Hindlimb muscle (tissue), 1 donor: ENCODE measurements at regions not wholly inside any gene's neighbourhood (a gene's known extent, or its start where the extent isn't known, plus 50 kb on each side); places are given as distances from the start of the nearest gene placed in this dataset.
"Not testable (repeated sequence)": the region's sequence is repeated elsewhere in the genome, so short reads cannot be mapped to it uniquely, and the experiment has no call there.

ENCODE experiments used
- DNase-seq: peaks from one replicate; pipeline ENCODE4 v3.0.0-alpha.2; 2013

- DNase-seq: no peak
Measured at GRCh38 chr14:46147452-46147851, 504.1 kb downstream of the RPL10L start.

- no peak for DNase-seq
Measured at GRCh38 chr14:46147024-46147423, 504.6 kb downstream of the RPL10L start.

GRCh38 chr14:46140445-46140844 lies 511.1 kb downstream of the RPL10L start:
- DNase-seq: no peak

DNA sequence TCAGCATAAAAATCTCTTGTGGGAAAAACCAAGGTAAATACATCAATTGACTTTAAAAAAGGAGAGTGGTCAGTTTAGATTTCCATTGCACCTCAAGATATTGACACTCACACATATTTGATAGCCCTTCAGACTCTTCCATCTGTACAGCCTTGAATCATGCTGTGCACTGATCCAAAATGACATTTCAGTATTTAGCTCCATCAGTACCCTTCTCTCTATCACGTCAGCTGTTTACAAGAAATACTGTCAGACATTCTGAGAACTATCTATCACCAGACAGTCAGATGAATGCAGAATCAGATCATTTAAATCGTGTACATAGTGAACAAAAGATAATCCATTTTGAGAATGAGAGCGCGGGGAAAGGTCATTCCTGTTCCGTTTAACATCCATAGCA lies 511.9 kb downstream of the RPL10L start:
- no peak for DNase-seq

DNA sequence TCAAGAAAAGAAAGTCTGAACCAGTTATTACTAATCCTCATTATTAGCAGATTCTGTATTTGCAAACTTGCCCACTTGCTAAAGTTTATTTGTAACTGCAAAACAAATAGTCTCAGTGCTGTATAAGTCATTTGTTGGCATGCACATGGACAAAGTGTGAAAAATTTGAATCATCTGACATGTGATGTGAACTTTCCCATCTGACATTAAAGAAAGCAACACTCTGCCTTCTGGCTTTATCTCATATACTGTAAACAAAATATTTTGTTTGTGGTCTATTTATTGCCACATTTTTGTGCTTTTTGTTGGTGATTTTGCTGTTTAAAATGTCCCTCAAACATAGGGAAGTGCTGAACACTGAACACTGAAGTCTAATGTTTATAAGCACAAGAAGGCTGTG lies 513.8 kb downstream of the RPL10L start:
- no peak for DNase-seq

DNA sequence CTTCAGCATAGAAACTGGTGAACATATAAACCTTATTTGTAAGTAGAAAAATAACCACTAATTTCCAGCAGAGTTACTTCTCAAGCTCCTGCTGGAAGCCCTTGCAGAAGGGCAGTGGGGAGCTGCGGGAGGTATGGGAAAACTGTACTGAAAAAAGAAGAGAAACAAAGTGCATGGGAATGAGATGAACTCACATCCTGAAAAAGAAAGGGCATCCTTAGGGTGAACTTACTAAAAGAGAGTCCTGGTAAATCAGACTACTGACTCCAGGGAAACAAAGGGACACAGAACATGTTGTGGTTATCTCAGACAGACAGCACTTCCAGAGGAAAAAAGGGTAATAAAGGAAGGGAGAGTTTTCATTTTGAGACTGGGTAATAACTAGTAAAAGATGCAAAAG lies 515.1 kb downstream of the RPL10L start:
- DNase-seq: no peak

GRCh38 chr14:46108228-46108627 lies 543.4 kb downstream of the RPL10L start:
- DNase-seq: no peak

GRCh38 chr14:46100901-46101300 lies 550.7 kb downstream of the RPL10L start:
- DNase-seq: not testable (repeated sequence)

DNA sequence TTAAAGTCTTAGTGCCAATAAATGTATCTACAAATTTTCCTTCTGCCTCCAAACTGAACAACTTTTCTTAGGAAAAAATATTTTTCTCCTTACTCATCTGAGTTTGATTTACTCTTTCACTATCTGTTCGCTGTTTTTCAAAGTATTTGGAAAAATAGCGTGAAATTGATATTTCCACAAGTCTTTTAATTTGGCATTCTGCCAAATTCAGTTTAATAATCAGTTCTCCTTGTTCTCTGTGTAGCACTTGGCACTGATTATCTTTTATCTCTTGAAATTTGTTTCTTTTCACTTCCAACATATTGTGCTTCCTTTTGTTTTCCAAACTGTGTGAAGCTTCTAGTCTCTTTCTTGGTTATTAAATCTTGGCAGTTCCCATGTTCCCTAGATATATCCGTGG lies 559.8 kb downstream of the RPL10L start:
- no peak for DNase-seq

- DNase-seq: no peak
Measured at GRCh38 chr14:46087604-46088003, 564.0 kb downstream of the RPL10L start.

DNA sequence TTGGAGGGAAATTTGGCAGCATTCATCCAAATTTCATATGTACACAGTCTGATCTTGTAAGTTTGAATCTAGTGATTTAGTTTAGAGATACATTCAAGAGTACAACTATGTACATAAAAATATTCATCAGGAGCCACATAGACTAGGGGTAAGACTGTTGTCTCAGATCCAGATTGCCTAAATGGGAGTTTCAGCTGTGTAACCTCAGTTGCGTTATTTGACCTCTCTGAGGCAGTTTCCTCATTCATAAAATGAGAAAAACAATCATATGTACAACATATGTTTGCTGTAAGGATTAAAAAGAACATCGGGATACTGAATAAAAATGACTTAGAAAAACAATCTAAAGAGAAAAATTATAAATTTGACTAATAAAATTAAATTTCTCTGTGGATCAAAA lies 577.5 kb downstream of the RPL10L start:
- DNase-seq: no peak

GRCh38 chr14:46063872-46064271 lies 587.7 kb downstream of the RPL10L start:
- no peak for DNase-seq

- DNase-seq: no peak
Measured at GRCh38 chr14:46058964-46059563, 592.5 kb downstream of the RPL10L start.

GRCh38 chr14:46057799-46058198 lies 593.8 kb downstream of the RPL10L start:
- DNase-seq: no peak

DNA sequence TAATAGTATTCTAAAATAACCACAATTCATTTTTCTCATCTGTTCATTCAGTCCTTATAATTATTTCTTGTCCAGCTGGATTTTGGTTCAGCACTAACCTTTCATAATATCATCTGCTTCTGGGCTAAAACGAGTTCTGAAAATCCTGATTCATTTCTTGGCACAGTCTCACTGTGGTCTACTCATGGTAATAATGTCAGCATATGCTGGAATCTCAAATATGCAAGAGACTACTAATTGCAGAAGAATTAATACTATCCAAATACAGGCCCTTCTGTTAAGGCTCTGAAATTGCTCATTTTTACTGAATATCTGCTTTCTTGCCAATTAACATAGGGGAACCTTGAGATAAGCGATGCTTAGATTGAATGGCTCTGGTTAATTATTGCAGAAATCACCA lies 597.1 kb downstream of the RPL10L start:
- DNase-seq: no peak

DNA sequence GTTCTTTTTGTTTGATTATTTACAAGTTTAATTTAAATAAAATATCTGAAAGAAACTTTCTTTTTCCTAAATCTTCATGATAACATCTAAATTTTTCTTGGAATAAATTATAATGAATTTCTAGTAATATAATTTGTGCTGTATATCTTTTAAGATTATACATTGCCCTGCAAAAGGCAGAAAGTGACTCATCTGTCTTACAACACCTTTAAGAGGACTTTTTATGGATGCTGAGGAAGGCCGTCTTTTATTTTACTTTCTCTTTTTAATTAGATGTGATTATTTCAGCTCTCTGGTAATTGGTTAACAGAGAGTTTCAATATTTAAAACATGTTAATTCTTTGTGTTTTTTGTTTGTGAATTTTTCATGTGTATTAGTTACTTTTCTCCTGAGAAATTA lies 598.4 kb downstream of the RPL10L start:
- DNase-seq: no peak

DNA sequence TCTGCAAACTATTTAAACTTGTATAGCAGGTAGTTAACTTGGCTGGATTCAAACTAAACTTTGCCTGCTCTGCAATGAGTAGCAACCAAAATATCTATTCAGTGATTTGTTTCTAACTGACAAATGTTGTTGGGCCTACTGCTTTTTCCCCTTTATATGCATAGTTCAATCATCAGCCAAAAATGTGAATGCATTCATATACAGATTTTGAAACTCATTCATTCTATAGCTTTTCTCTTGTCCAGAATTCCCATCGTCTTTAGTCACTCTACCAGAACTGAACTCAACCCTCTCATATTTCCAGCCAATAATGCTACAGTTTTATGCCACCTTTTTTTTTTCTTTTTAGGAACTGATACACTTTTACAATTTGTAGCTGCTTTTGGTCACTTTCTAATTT lies 599.8 kb downstream of the RPL10L start:
- DNase-seq: no peak

DNA sequence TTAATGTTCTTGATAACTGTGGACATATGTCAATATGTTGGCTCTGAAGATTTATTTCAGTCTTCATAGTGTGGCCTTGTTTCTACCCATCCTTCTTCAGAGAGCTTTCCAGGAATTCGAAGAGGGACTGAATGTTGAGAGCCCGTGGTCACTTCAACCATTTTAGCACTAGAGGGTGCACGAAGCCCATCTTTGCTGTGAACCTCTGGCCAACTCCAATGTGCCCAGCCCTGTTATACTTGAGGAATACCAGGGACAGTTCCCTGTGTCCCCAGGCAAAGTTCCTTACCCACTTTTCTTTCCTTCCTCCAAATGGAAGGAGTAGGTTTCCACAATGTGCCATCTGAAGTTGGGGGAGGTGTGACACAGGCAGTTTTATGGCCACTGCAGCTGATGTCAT lies 603.5 kb downstream of the RPL10L start:
- DNase-seq: no peak

- no peak for DNase-seq
Measured at GRCh38 chr14:46036099-46036498, 615.5 kb downstream of the RPL10L start.

DNA sequence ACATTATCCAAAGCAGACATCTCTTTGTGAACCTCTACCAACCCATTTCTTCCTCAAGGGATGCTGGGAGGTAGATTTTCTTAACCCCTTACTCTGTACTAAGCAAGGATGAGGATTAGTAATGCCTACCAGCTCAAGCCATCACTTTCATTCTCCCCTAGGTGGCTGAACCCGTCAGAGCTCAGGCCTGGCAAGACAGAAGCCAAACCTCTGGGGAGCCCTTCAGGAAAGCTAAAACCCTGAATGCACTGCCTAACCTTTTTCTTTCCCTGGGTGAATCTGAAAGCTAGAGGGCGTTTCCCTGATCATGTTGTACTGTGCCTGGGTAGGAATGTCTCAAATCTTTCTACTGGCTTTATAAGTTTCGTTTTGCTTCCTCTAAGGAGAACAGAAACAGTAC lies 617.3 kb downstream of the RPL10L start:
- DNase-seq: no peak

- DNase-seq: no peak
Measured at GRCh38 chr14:46018846-46019420, 632.6 kb downstream of the RPL10L start.

- DNase-seq: no peak
Measured at GRCh38 chr14:46008348-46008747, 643.2 kb downstream of the RPL10L start.

DNA sequence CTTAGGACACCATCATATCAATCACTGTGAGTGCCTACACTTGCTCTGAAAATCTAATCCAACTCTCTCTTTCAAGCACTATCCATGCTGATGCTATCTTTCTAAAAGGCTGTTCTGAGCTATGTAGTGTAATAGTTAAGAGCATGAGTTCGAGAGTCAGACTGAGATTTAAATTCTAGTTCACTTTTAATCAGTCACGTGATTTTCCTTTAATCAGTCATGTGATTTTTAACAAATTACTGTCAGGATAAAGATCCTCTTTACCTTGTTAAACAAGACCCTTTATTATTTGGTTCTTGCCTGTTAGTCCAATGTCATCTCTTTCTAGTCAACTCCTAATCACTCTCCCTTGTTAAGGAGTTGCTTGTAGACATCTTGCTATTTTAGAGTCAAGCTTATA lies 653.0 kb downstream of the RPL10L start:
- no peak for DNase-seq

- no peak for DNase-seq
Measured at GRCh38 chr14:45990252-45990651, 661.3 kb downstream of the RPL10L start.

DNA sequence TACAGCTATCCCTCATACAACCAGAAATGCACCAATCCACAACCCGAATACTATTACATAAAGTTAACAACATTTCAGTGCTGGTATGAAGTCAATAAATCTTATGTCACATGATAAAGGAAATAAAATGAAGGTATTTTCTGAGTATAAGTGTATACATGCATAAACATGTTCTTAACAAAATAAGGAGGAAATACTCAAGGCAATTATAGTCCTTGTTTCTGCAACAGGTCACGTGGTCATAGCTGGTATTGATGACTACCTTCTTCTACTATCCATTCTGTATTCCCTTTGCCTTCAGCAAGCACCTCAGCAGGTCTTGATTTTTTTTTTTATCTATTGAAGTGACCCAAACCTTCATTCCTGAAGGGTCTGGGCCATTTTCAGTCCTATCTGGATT lies 675.6 kb downstream of the RPL10L start:
- no peak for DNase-seq
